GM23338 (cell line): ENCODE measurements at regions not wholly inside any gene's neighbourhood (a gene's known extent, or its start where the extent isn't known, plus 50 kb on each side); places are given as distances from the start of the nearest gene placed in this dataset.

ENCODE experiments used
- ATAC-seq: fragments of 200-7000 bp; cut with Tn5 transposase; 3 replicates; pipeline ENCODE4 v1.9.1; 2020
- DNase-seq: peaks from one replicate; pipeline ENCODE4 v3.0.0-alpha.2; 2015; ENCODE audit warnings: low spot score
- H2AFZ ChIP-seq: fragments of 200-600 bp; sonication (generic); 2 replicates; pipeline ENCODE4 v1.8.0; 2016; ENCODE audit warnings: antibody characterized with exemption, mild to moderate bottlenecking, moderate library complexity
- H3F3A ChIP-seq: fragments of 200-600 bp; sonication (generic); replicated peaks from 2 replicates; pipeline ENCODE4 v1.8.0; 2017; ENCODE audit warnings: antibody characterized with exemption, mixed run types, low read depth
- H3K27ac ChIP-seq: fragments of 200-600 bp; sonication (generic); 2 replicates; pipeline ENCODE4 v1.6.1; 2016; ENCODE audit warnings: low read depth
- H3K27me3 ChIP-seq: fragments of 200-600 bp; sonication (generic); 2 replicates; pipeline ENCODE4 v1.8.0; 2016; ENCODE audit warnings: mild to moderate bottlenecking, mixed run types, moderate library complexity; ENCODE audit not compliant: insufficient read depth
- H3K36me3 ChIP-seq: fragments of 200-600 bp; sonication (generic); 2 replicates; pipeline ENCODE4 v1.8.0; 2016; ENCODE audit warnings: mild to moderate bottlenecking; ENCODE audit not compliant: insufficient read depth
- H3K4me1 ChIP-seq: fragments of 200-600 bp; sonication (generic); 2 replicates; pipeline ENCODE4 v1.8.0; 2016; ENCODE audit warnings: mild to moderate bottlenecking, moderate library complexity; ENCODE audit not compliant: insufficient read depth
- H3K4me2 ChIP-seq: fragments of 200-600 bp; sonication (generic); 2 replicates; pipeline ENCODE4 v1.7.1; 2017; ENCODE audit warnings: mixed run types
- H3K4me3 ChIP-seq: fragments of 200-600 bp; sonication (generic); 2 replicates; pipeline ENCODE4 v1.6.1; 2016; ENCODE audit warnings: mixed run types
- H3K79me2 ChIP-seq: fragments of 200-600 bp; sonication (generic); replicated peaks from 2 replicates; pipeline ENCODE4 v1.8.0; 2017; ENCODE audit warnings: mild to moderate bottlenecking; ENCODE audit not compliant: insufficient read depth
- H3K9me2 ChIP-seq: fragments of 200-600 bp; sonication (generic); 2 replicates; pipeline ENCODE4 v1.8.0; 2017; ENCODE audit not compliant: insufficient read depth
- H4K20me1 ChIP-seq: fragments of 200-600 bp; sonication (generic); replicated peaks from 2 replicates; pipeline ENCODE4 v1.8.0; 2017; ENCODE audit warnings: mild to moderate bottlenecking; ENCODE audit not compliant: insufficient read depth
- H3K27ac Mint-ChIP-seq: 2 replicates; pipeline ENCODE4 v1.8.0; 2020; ENCODE audit warnings: inconsistent platforms, mild to moderate bottlenecking, moderate library complexity, mixed read lengths
- H3K27me3 Mint-ChIP-seq: 3 replicates; pipeline ENCODE4 v1.8.0; 2022; ENCODE audit warnings: low read depth, mild to moderate bottlenecking, moderate library complexity, mixed read lengths, inconsistent platforms; ENCODE audit not compliant: insufficient read depth, poor library complexity
- H3K36me3 Mint-ChIP-seq: 3 replicates; pipeline ENCODE4 v1.8.0; 2021; ENCODE audit warnings: low read depth, mild to moderate bottlenecking, inconsistent platforms, moderate library complexity, mixed read lengths
- H3K4me1 Mint-ChIP-seq: 3 replicates; pipeline ENCODE4 v1.8.0; 2020; ENCODE audit warnings: mild to moderate bottlenecking, inconsistent platforms, mixed read lengths
- H3K4me3 Mint-ChIP-seq: 3 replicates; pipeline ENCODE4 v1.8.0; 2021; ENCODE audit warnings: moderate library complexity, mild to moderate bottlenecking, inconsistent platforms, mixed read lengths
- H3K9me3 Mint-ChIP-seq: 3 replicates; pipeline ENCODE4 v1.8.0; 2020; ENCODE audit warnings: moderate library complexity, mild to moderate bottlenecking, inconsistent platforms, mixed read lengths
- CREB1 ChIP-seq: fragments of 250-450 bp; sonication (Bioruptor Pico); IDR thresholded peaks from 2 replicates; pipeline ENCODE4 v1.5.0; 2020; ENCODE audit warnings: low read depth, mild to moderate bottlenecking, moderate library complexity
- EZH2 ChIP-seq: fragments of 200-600 bp; sonication (generic); IDR thresholded peaks from one replicate; pipeline ENCODE4 v1.8.0; 2017; ENCODE audit warnings: antibody characterized with exemption, mild to moderate bottlenecking, low read depth; ENCODE audit not compliant: unreplicated experiment
- EZH2phosphoT487 ChIP-seq: fragments of 200-600 bp; sonication (generic); IDR thresholded peaks from one replicate; pipeline ENCODE4 v1.8.1; 2018; ENCODE audit warnings: antibody characterized with exemption; ENCODE audit not compliant: unreplicated experiment
- JUNB ChIP-seq: IDR thresholded peaks from one replicate; pipeline ENCODE4 v1.6.1; 2016; ENCODE audit warnings: antibody characterized with exemption; ENCODE audit not compliant: unreplicated experiment
- NANOG ChIP-seq: IDR thresholded peaks from 2 replicates; pipeline ENCODE4 v1.6.1; 2016; ENCODE audit warnings: antibody characterized with exemption, borderline replicate concordance
- POLR2AphosphoS5 ChIP-seq: IDR thresholded peaks from 2 replicates; pipeline ENCODE4 v1.6.1; 2016; ENCODE audit warnings: antibody characterized with exemption, low read depth
- STAT1 ChIP-seq: IDR thresholded peaks from one replicate; pipeline ENCODE4 v1.6.1; 2016; ENCODE audit warnings: antibody characterized with exemption; ENCODE audit not compliant: unreplicated experiment
- ZNF114 ChIP-seq: fragments of 250-450 bp; sonication (Bioruptor Pico); IDR thresholded peaks from 2 replicates; pipeline ENCODE4 v1.5.0; 2020; ENCODE audit warnings: mild to moderate bottlenecking, moderate library complexity
- ZNF331 ChIP-seq: fragments of 250-450 bp; sonication (Bioruptor Pico); IDR thresholded peaks from 2 replicates; pipeline ENCODE4 v1.5.0; 2020; ENCODE audit warnings: low read depth, mild to moderate bottlenecking, moderate library complexity
- TF ChIP-seq, protein P1 (sequence below): IDR thresholded peaks from 2 replicates; pipeline ENCODE4 v1.6.1; 2016; ENCODE audit warnings: antibody characterized with exemption
- TF ChIP-seq, protein P2 (sequence below): fragments of 250-450 bp; sonication (Bioruptor Pico); IDR thresholded peaks from 2 replicates; pipeline ENCODE4 v1.5.0; 2020; ENCODE audit warnings: mild to moderate bottlenecking, moderate library complexity
- TF ChIP-seq, protein P3 (sequence below): IDR thresholded peaks from one replicate; pipeline ENCODE4 v1.6.1; 2018; ENCODE audit warnings: antibody characterized with exemption; ENCODE audit not compliant: unreplicated experiment
- TF ChIP-seq, protein P4 (sequence below), 2 experiments: fragments of 200-600 bp in 1 of 2; sonication (generic) in 1 of 2; conservative IDR thresholded peaks; 2 replicates each; pipeline versions ENCODE4 v1.5.1 to v1.6.1; 2016 to 2017; ENCODE audit warnings: antibody characterized with exemption in 2 of 2, low read depth in 2 of 2, mild to moderate bottlenecking in 2 of 2, moderate library complexity in 1 of 2

DNA sequence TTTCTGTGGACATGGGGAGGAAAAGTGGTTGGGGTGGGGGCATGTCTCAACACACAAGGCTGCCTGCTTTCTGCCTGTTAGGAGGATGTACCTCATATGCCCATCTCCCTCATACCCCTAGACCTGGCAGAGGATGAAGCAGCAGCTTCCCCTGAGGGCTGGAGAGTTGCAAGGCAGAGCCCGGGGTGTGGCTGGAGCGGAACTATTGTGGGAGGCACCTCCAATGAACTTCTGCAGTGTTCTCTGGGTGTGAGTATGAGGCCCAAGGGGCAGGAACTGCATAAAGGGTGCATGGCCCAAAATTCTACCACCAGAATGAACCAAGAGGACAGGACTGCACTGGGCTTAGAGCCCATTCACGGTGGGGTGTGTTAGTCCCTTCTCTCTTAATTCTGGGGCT lies 296.3 kb upstream of the SIX2 start:
- no peak for ATAC-seq
- H3K27me3 Mint-ChIP-seq: peaks cover 5% of the 10 kb centered on the region
- peaks cover under 1% of the 10 kb centered on the region; the same call in 2 of the 3 replicates for H3K9me3 Mint-ChIP-seq
- DNase-seq: no peak
- no peak for TF ChIP-seq EZH2phosphoT487
- TF ChIP-seq CREB1 (CRISPR knock-in tag): no peak
- TF ChIP-seq, protein P1, sequence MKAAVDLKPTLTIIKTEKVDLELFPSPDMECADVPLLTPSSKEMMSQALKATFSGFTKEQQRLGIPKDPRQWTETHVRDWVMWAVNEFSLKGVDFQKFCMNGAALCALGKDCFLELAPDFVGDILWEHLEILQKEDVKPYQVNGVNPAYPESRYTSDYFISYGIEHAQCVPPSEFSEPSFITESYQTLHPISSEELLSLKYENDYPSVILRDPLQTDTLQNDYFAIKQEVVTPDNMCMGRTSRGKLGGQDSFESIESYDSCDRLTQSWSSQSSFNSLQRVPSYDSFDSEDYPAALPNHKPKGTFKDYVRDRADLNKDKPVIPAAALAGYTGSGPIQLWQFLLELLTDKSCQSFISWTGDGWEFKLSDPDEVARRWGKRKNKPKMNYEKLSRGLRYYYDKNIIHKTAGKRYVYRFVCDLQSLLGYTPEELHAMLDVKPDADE: no peak
- no peak for TF ChIP-seq JUNB
- TF ChIP-seq, protein P2, sequence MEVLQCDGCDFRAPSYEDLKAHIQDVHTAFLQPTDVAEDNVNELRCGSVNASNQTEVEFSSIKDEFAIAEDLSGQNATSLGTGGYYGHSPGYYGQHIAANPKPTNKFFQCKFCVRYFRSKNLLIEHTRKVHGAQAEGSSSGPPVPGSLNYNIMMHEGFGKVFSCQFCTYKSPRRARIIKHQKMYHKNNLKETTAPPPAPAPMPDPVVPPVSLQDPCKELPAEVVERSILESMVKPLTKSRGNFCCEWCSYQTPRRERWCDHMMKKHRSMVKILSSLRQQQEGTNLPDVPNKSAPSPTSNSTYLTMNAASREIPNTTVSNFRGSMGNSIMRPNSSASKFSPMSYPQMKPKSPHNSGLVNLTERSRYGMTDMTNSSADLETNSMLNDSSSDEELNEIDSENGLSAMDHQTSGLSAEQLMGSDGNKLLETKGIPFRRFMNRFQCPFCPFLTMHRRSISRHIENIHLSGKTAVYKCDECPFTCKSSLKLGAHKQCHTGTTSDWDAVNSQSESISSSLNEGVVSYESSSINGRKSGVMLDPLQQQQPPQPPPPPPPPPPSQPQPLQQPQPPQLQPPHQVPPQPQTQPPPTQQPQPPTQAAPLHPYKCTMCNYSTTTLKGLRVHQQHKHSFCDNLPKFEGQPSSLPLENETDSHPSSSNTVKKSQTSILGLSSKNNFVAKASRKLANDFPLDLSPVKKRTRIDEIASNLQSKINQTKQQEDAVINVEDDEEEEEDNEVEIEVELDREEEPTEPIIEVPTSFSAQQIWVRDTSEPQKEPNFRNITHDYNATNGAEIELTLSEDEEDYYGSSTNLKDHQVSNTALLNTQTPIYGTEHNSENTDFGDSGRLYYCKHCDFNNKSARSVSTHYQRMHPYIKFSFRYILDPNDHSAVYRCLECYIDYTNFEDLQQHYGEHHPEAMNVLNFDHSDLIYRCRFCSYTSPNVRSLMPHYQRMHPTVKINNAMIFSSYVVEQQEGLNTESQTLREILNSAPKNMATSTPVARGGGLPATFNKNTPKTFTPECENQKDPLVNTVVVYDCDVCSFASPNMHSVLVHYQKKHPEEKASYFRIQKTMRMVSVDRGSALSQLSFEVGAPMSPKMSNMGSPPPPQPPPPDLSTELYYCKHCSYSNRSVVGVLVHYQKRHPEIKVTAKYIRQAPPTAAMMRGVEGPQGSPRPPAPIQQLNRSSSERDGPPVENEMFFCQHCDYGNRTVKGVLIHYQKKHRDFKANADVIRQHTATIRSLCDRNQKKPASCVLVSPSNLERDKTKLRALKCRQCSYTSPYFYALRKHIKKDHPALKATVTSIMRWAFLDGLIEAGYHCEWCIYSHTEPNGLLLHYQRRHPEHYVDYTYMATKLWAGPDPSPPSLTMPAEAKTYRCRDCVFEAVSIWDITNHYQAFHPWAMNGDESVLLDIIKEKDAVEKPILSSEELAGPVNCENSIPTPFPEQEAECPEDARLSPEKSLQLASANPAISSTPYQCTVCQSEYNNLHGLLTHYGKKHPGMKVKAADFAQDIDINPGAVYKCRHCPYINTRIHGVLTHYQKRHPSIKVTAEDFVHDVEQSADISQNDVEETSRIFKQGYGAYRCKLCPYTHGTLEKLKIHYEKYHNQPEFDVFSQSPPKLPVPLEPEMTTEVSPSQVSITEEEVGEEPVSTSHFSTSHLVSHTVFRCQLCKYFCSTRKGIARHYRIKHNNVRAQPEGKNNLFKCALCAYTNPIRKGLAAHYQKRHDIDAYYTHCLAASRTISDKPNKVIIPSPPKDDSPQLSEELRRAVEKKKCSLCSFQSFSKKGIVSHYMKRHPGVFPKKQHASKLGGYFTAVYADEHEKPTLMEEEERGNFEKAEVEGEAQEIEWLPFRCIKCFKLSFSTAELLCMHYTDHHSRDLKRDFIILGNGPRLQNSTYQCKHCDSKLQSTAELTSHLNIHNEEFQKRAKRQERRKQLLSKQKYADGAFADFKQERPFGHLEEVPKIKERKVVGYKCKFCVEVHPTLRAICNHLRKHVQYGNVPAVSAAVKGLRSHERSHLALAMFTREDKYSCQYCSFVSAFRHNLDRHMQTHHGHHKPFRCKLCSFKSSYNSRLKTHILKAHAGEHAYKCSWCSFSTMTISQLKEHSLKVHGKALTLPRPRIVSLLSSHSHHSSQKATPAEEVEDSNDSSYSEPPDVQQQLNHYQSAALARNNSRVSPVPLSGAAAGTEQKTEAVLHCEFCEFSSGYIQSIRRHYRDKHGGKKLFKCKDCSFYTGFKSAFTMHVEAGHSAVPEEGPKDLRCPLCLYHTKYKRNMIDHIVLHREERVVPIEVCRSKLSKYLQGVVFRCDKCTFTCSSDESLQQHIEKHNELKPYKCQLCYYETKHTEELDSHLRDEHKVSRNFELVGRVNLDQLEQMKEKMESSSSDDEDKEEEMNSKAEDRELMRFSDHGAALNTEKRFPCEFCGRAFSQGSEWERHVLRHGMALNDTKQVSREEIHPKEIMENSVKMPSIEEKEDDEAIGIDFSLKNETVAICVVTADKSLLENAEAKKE (CRISPR knock-in tag): no peak
- TF ChIP-seq ZNF114 (CRISPR knock-in tag): no peak
- no peak for TF ChIP-seq EZH2
- TF ChIP-seq, protein P3, sequence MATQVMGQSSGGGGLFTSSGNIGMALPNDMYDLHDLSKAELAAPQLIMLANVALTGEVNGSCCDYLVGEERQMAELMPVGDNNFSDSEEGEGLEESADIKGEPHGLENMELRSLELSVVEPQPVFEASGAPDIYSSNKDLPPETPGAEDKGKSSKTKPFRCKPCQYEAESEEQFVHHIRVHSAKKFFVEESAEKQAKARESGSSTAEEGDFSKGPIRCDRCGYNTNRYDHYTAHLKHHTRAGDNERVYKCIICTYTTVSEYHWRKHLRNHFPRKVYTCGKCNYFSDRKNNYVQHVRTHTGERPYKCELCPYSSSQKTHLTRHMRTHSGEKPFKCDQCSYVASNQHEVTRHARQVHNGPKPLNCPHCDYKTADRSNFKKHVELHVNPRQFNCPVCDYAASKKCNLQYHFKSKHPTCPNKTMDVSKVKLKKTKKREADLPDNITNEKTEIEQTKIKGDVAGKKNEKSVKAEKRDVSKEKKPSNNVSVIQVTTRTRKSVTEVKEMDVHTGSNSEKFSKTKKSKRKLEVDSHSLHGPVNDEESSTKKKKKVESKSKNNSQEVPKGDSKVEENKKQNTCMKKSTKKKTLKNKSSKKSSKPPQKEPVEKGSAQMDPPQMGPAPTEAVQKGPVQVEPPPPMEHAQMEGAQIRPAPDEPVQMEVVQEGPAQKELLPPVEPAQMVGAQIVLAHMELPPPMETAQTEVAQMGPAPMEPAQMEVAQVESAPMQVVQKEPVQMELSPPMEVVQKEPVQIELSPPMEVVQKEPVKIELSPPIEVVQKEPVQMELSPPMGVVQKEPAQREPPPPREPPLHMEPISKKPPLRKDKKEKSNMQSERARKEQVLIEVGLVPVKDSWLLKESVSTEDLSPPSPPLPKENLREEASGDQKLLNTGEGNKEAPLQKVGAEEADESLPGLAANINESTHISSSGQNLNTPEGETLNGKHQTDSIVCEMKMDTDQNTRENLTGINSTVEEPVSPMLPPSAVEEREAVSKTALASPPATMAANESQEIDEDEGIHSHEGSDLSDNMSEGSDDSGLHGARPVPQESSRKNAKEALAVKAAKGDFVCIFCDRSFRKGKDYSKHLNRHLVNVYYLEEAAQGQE: no peak
- no peak for TF ChIP-seq ZNF331 (CRISPR knock-in tag)
- TF ChIP-seq, protein P4, sequence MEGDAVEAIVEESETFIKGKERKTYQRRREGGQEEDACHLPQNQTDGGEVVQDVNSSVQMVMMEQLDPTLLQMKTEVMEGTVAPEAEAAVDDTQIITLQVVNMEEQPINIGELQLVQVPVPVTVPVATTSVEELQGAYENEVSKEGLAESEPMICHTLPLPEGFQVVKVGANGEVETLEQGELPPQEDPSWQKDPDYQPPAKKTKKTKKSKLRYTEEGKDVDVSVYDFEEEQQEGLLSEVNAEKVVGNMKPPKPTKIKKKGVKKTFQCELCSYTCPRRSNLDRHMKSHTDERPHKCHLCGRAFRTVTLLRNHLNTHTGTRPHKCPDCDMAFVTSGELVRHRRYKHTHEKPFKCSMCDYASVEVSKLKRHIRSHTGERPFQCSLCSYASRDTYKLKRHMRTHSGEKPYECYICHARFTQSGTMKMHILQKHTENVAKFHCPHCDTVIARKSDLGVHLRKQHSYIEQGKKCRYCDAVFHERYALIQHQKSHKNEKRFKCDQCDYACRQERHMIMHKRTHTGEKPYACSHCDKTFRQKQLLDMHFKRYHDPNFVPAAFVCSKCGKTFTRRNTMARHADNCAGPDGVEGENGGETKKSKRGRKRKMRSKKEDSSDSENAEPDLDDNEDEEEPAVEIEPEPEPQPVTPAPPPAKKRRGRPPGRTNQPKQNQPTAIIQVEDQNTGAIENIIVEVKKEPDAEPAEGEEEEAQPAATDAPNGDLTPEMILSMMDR (conservative IDR thresholded peaks at IDR 0.05; ENCODE audit: low read depth in 2 of 2): no peak
- TF ChIP-seq POLR2AphosphoS5: no peak
- no peak for TF ChIP-seq NANOG
- TF ChIP-seq STAT1: no peak
- Histone ChIP-seq H3K36me3 (no peaks in the 10 kb centered on the region), H4K20me1 (no peaks in the 10 kb centered on the region), H3F3A (no peaks in the 10 kb centered on the region), H3K4me3 (no peak overlapping the region), H3K79me2 (no peaks in the 10 kb centered on the region), H3K4me2 (no peak overlapping the region), H3K9me2 (no peaks in the 10 kb centered on the region), H3K27me3 (no peaks in the 10 kb centered on the region), H3K4me1 (no peaks in the 10 kb centered on the region), H2AFZ (no peak overlapping the region), H3K27ac (no peak overlapping the region)
- no peak overlapping the region for H3K27ac Mint-ChIP-seq
- no peaks in the 10 kb centered on the region; the same call in 2 of the 3 replicates for H3K36me3 Mint-ChIP-seq
- H3K4me3 Mint-ChIP-seq: no peak overlapping the region
- peaks cover 8% of the 10 kb centered on the region for H3K4me1 Mint-ChIP-seq
